Stimulated activated CD4-positive, alpha-beta T cell treated with anti-CD3 and anti-CD28 coated beads, Interleukin-12 subunit alpha, Interleukin-12 subunit beta, amount 100 ng/mL, for 24 hours (primary cell): ENCODE measurements at regions not wholly inside any gene's neighbourhood (a gene's known extent, or its start where the extent isn't known, plus 50 kb on each side); places are given as distances from the start of the nearest gene placed in this dataset.
"Not testable (repeated sequence)": the region's sequence is repeated elsewhere in the genome, so short reads cannot be mapped to it uniquely, and the experiment has no call there.

Source experiments
- DNase-seq, 2 experiments: peaks; one replicate each; pipeline ENCODE4 v3.0.0-alpha.2; 2020; ENCODE audit warnings: low read depth in 2 of 2

DNA sequence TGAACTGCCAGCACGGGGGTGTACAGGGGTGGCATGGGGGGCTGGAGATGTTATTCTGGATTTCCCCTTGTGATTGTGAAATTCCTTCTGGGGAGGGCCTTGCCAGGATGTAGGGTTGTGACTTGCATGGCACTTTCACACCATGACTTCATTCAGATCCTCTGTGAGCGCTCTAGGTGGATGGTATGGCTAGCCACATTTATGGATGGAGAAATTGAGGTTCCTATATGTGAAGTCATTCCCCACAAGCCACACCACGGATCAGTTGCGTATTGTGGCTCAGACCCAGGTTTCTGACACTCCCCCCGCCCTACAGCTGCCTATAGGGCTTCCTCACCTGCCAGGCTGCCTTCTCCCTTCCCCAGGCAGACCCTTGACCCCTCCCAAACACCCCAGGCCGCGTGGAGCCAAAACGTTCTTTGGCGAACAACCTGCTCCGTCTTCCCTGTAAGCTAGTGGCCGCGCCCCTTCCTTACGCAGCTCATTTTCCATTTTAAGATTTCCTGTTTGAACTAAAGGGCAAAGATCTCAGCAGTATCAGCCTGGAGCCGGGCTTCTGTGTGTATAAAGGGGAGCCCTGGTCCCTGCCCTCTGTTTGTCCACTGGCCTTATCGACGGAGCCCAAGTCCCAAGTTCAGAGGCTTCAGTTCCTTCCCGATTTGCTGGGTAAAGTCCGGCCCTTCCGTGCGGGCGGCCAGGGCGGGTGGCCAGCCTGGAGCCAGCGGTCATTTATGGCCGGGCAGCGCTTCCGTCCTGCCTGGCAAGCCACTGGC, 97.8 kb upstream of the KLF4 start:
- no peak for DNase-seq

DNA sequence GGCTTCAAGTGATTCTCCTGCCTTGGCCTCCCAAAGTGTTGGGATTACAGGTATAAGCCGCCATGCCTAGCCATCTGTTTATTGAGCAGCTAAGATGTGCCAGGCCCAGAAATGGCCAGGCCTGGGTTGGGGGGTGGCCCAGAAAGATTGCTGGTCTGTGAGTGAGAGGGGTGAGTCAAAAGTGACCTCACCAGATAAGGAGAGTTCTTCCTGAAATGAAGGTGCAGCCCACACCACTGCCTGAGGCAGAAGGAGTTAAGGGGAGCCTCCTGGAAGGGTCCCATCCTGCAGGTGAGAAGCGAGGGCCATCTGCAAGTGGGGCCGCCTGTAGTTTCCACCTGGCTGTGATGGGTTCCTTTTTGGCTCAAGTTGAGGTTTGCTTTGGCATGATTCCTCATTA, 96.9 kb upstream of the KLF4 start:
- DNase-seq, result no peak

DNA sequence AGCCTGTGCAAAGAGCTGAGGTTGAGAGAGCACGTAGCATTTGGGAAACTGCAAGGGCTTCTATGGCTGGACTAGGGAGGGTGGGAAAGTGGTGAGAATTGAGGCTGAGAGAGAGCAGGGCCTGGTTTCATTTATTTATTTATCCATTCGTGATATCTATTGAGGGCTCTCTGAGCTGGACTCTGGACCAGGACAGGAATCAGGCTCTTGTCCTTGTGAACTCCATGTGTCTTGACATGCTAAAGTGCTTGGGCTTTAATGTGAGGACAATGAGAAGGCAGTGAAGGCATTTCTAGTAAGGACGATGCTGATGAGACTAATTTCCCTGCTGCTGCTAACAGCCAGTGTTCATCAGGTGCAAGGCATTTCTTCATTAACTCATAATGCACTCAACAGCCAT, 95.9 kb upstream of the KLF4 start:
- DNase-seq, result no peak

- no peak for DNase-seq
Measured at GRCh38 chr9:107584944-107585343, 95.4 kb upstream of the KLF4 start.

DNA sequence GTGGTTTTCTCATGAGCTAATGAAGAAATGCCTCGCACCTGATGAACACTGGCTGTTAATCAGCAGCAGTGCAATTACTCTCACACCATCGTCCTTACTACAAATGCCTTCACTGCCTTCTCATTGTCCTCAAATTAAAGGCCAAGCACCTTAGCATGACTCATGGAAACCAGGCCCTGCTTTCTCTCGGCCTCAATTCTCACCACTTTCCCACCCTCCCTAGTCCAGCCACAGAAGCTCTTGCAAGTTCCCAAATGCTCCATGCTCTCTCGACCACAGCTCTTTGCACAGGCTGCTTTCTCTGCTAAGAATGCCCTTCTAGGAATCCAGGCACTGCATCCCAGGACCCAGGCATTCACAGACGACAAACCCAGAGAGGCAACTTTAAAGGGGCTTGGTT, 94.6 kb upstream of the KLF4 start:
- no peak for DNase-seq

DNA sequence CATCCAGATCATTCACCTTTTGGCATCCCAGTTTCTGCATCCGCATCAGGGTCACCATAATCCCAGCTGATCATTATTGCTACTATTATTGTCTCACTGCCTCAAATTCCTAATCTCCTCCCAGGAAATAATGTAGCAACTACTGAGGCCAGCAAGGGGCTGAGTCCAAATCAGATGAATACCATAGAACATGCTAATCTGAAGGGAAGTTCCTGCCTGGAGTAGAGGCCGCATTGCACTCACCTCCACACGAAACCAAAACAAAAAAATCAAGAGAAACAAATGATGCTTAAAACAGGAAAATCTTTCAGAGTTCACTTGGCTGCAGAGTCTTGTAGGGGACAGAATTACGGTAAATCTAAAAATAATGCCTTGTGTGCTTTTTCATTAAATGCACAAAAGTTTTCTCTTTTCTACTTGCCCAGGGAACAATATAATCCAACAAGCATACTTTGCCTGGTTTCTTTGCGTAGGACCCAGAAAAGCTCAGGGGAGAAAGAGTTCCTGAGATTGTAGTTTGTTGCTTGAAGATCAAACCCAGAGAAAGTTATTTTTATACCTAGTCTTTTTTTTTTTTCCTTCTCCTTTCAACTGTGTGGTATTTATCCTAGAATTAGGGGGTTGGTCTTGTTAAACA, 87.7 kb upstream of the KLF4 start:
- no peak for DNase-seq

DNA sequence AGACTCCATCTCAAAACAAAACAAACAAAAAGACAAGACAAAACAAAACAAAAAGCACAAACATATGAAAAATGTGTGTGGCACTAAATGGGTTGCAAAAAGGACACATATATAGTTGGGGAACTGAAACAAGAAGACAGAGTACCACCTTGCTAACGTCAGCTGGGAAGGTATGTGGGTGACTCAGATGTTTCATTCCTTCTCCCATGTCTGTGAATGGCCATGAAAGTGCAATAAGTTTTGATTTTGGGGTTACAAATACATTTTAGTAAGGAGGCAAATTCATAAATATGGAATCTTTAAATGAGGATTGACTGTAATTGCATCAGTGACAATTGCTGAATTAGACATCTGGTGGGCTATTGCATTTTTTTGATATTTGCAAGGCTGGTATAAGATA, 81.6 kb upstream of the KLF4 start:
- DNase-seq, result no peak

- no peak for DNase-seq
Measured at GRCh38 chr9:107569174-107569573, 79.6 kb upstream of the KLF4 start.

DNA sequence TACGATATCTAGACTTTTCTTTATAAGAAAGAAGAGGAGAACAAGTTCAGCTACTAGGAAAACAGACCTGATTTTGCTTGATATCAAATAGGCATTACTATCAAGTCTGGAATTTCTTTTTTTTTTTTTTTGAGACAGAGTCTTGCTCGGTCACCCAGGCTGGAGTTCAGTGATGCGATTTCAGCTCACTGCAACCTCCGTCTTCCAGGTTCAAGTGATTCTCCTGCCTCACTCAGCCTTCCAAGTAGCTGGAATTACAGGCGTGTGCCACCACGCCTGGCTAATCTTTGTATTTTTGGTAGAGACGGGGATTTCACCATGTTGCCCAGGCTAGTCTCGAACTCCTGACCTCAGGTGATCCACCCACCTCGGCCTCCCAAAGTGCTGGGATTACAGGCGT, 78.8 kb upstream of the KLF4 start:
- DNase-seq, result not testable (repeated sequence)

DNA sequence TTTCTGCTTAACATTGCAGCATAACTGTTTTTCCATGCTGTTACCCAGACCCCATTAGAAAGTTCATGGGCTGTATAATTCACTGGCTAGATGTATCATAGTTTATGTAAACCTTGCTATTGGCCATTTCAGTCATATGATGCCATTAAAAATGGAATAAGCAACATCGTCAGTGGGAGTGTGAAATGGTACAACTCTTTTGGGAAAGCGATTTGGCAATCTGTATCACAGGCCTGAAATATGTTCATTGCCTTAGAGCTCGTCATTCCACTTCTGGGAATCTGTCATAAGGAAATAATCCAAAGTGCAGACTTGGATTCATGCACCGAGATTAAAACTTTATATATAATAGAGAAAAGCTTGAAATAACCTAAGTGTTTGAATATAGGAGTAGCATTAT, 77.9 kb upstream of the KLF4 start:
- DNase-seq, result no peak

DNA sequence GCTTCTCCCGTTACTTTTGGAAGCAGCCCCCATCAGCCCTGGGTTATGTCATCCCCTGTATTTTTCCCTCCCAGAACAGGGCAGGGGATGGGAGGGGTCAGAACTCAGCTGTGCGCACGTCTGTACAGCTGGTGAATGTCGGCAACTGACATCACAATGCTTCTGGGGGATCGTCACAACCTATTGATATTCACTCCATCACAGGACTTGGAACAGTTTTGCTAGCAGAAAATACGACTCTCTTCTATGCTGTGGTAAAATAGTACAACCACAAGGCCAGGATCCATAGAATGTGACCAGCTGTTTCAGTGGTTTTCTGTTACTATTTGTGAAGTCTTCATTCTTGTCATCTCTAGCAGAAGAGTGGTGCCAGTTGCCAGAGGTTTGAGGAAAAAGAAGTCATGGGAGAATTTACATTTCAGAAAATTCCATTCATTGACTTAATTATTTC, 77.1 kb upstream of the KLF4 start:
- DNase-seq, result no peak

DNA sequence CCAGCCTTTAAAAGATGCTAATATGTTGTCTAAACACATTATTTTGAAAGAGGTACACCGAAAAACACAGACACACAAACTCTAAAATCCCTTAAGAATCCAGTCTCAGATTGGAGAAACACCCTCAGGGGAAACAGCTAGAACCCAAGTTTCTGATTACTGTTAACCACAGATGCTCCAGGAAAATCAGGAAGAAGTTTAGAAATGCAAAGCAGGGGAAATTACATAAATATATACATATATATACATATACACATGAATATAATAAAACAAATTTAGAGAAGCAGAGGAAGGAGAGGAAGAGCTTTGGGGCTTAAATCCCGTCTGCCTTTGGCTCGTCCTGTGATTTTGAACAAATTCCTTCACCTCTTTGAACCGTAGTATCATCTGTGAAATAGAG, 73.2 kb upstream of the KLF4 start:
- DNase-seq, result no peak

GRCh38 chr9:107559494-107560086, 70.0 kb upstream of the KLF4 start:
- DNase-seq, result no peak

DNA sequence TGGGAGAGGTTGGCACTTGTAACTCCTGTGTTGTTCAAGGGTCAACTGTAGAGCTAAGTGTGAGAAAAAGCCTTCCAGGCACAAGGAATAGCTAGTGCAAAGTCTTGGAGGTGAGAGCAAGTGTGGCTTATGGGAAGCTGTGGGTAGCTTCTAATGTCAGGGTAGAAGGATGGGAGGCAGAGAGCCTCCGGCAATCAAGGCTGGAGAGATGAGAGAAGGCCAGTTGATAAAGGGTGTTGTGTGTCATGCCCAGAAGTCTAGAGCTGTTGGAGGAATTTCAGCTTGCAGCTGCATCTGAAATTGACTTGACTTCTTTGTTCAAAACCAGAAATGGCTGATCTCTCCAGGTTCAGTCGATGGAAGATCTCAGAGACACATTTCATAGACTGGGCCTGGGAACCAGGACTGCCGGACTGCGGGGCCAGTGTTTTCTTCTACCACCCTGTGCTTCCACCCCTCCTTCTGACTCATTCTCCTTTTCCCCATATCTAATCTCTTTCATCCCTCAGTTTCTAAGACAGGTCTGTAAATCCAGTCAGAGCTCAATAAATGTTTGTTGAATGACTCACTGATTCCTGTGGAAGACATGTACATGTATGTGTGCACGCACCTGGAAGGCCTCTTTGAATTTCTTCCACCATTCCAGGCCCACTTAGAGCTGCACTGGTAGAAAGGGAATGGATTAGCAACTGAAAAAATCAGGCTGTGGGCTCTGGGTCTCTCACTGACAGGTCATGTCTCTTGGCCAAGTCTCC, 67.8 kb upstream of the KLF4 start:
- no peak for DNase-seq

DNA sequence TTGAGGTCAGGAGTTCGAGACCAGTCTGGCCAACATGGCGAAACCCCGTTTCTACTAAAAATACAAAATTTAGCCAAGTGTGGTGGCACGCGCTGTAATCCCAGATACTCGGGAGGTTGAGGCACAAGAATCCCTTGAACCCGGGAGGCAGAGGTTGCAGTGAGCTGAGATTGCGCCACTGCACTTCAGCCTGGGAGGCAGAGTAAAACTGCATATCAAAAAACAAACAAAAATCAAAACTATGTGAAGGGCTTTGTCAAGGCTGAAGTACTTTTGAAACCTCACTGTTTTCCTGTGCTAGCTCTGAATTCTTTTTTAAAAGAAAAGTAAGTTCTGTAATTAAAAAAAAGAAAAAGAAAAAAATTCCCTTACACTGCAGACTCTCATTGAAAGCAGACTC, 65.1 kb upstream of the KLF4 start:
- DNase-seq, result no peak

DNA sequence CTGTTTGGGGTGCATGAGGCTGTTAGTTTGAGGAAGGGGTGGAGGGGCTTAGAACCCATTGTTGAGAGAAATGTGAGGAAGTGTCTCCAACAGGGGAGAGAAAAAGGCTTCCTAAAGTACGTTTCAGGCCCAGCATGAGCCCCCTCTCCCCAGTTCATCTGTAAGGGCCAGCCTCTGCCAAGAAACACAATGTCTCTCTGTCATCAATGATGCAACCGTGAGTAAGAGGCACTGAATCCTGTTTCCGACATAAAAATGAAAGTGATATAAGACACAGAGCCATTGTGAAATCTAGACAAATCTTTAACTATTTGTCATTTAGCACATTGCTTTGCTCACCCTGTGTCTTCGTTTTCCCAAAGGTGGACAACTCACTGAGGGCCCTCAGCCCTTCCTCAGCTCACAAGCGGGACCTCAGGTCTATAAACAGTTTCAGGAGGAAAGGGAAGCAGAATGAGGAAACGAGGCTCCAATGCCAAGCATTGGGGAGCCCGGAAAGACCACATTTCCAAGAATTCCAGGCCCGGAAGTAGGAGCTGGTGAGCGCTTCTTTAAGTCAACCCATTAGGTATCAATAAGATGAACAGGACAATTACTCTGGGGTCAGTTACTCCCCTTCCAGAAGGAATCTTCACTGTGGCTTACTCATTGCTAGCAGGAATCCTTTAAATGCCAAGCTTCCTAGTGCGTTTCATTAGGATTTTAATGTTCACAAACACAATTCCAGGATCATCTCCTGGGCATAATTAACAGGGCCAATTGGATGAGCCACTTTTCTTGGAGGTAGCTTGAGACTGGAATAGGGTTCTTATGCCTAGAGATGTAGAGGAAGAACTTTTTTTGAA, 59.0 kb upstream of the KLF4 start:
- no peak for DNase-seq

- no peak for DNase-seq
Measured at GRCh38 chr9:107547772-107548297, 58.3 kb upstream of the KLF4 start.

DNA sequence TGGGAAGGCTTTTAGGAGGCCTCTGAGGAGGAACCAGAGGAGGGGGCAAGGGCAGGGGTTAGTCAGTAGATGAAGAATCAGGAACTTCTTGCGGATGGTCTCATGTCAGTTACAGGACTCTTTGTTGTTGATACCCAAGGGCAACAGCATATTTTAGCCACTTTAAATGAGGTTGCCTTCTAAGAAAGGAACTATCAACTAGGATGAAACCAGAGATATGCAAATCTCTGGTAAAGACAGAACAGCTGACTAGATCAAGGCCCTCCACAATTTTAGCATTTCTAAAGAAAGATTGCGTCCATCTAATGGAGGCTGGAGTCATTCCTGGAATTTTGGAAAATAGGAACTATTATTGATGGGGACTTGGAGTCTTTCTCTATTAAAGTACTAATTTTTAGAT, 57.7 kb upstream of the KLF4 start:
- no peak for DNase-seq

- no peak for DNase-seq
Measured at GRCh38 chr9:107546859-107547258, 57.3 kb upstream of the KLF4 start.

- DNase-seq, result no peak
Measured at GRCh38 chr9:107545036-107545435, 55.5 kb upstream of the KLF4 start.

GRCh38 chr9:107542411-107543157, 53.0 kb upstream of the KLF4 start:
- no peak for DNase-seq
